AG09309 (cell line): ENCODE measurements at regions not wholly inside any gene's neighbourhood (a gene's known extent, or its start where the extent isn't known, plus 50 kb on each side); places are given as distances from the start of the nearest gene placed in this dataset.

Experiments
- DNase-seq: peaks from one replicate; pipeline ENCODE4 v3.0.0-alpha.2; 2010; ENCODE audit warnings: low read depth
- H3K4me3 ChIP-seq: 2 replicates; pipeline ENCODE4 v1.5.1; 2011; ENCODE audit warnings: mild to moderate bottlenecking, low read depth, low read length, moderate library complexity; ENCODE audit not compliant: control insufficient read depth
- CTCF ChIP-seq: IDR thresholded peaks from 2 replicates; pipeline ENCODE4 v1.5.1; 2011; ENCODE audit warnings: mild to moderate bottlenecking, low read depth, low read length, inconsistent platforms; ENCODE audit not compliant: insufficient read depth, control insufficient read depth; ENCODE audit errors: missing control alignments

- no peak overlapping the region for H3K4me3 ChIP-seq
- DNase-seq = no peak
- TF ChIP-seq CTCF = no peak
Measured at GRCh38 chr11:38819981-38820380, 2221.9 kb upstream of the RAG2 start.

GRCh38 chr11:38818720-38819119, 2220.7 kb upstream of the RAG2 start:
- no peak overlapping the region for H3K4me3 ChIP-seq
- DNase-seq = no peak
- TF ChIP-seq CTCF = no peak

DNA sequence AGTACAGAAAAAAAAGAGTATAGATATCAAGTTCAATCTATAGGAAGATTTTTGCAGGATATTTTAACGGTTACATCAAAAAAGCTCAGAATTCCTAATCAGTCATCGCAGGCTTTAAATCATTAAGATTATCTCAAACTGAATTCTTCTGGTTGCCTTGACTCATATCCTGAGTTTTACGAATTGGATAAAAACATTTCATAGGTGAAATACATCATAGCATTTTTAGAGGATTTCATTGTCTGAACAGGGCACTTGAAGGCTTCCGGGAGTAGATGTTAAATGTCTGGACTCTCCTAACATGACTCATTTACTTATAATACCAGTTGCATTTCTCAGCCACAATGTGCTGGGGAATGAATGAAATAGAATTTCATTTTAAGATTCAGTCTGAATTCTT, 2216.6 kb upstream of the RAG2 start:
- no peak overlapping the region for H3K4me3 ChIP-seq
- DNase-seq = no peak
- TF ChIP-seq CTCF = no peak

DNA sequence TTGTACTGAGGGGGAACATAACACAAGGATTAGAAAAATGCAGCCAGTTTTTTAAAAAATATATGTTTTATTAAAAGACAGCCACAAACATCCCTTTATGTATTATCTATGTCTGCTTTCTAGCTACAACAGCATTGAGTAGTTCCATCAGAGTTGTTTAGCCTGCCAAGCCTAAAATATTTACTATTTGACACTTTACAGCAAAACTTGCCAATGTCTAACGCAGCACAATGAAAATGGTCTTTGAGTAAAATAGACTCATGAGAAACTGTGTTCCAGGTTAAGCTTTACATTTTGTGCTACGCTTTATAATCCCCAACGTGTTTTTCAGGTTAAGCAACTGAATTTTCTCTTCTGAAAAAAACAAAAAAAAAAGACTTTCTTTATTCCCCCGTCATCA, 2211.5 kb upstream of the RAG2 start:
- DNase-seq = no peak
- no peak for TF ChIP-seq CTCF
- no peak overlapping the region for H3K4me3 ChIP-seq

- H3K4me3 ChIP-seq = no peak overlapping the region
- no peak for DNase-seq
- TF ChIP-seq CTCF = no peak
Measured at GRCh38 chr11:38796281-38796680, 2198.2 kb upstream of the RAG2 start.

GRCh38 chr11:38795027-38795426, 2197.0 kb upstream of the RAG2 start:
- DNase-seq = no peak
- no peak overlapping the region for H3K4me3 ChIP-seq
- TF ChIP-seq CTCF = no peak

GRCh38 chr11:38791346-38791961, 2193.4 kb upstream of the RAG2 start:
- DNase-seq = no peak
- peak; percentile 56 for TF ChIP-seq CTCF

More at GRCh38 chr11:38791346-38791961, 2193.4 kb upstream of the RAG2 start:
- H3K4me3 ChIP-seq = no peak overlapping the region
